ENCODE measurements at regions not wholly inside any gene's neighbourhood (a gene's known extent, or its start where the extent isn't known, plus 50 kb on each side); places are given as distances from the start of the nearest gene placed in this dataset.

DNA sequence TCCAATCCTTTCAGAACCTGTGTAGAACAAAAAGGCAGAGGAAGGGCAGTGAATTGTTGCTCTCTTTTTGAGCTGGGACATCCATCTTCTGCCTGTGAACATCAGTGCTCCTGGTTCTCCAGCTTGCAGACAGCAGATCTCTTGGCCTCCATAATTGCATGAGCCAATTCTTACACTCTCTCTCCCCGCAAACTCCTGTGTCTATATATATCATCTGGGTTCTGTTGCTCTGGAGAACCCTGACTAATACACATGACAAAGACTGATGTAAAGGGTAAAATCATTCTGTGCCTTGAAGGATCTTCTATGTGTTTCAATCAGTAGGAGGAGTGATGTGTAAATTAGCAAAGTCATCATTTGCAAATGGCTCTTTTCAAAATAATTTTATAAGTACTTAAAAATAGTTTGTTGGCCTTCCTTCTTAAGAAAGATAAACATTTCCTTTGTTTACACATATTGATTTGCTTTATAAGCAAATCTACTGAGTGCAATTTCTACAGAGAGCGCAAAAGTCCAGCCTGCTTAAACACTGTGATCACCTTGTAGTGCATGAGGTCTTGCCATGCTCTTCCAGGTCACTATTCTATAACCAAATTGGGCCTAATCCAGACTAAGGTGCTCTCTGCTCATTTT lies 154.9 kb upstream of the ANKRD28 start:
- DNase-seq (ENCODE audit: low read depth), result no peak

DNA sequence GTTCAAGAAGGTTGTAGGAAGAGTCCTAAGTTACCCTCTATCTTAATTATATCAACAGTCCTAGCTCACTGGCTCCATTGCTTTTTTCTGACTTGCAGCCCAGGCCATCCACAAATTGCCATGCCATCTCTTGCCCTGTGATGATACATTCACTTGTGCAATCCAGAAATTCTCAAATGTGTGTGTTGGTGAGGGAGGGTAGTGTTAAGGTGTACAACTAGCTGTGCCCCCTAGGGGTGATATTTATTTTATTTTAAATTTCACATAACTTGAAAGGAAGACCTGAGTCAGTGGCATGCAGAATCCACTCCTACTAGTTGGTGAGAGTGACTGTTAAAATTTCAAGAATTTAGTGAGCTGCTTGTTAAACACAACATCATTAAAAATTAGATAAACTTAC lies 156.1 kb upstream of the ANKRD28 start:
- DNase-seq (ENCODE audit: low read depth), result peak; percentile 33

DNA sequence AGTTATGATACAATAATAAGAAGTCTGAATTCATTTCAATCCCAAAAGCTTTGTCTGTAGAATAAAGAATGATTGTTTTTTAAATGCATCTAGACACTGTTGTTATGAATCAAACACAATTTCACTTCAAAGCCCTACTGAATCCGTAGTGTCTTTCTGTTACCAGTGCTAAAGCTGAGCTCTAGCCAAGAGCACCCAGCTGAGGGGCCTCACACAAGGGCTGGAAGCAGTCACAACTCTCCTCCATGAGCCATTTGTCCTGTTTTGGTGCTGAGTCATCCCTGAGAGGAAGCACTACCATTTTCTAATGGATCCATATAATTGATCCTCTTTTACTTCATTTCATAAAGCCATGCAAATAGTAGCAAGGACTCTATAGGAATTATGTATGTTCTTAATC lies 158.2 kb upstream of the ANKRD28 start:
- DNase-seq (ENCODE audit: low read depth), result no peak

GRCh38 chr3:15958692-15959433 lies 161.1 kb upstream of the ANKRD28 start:
- no peak for DNase-seq (ENCODE audit: low read depth)

- DNase-seq (ENCODE audit: low read depth), result no peak
Observed at GRCh38 chr3:15959434-15959811, 161.6 kb upstream of the ANKRD28 start.

GRCh38 chr3:15964605-15965442 lies 167.0 kb upstream of the ANKRD28 start:
- peak; percentile 56 for DNase-seq (ENCODE audit: low read depth)

- DNase-seq (ENCODE audit: low read depth), result no peak
Observed at GRCh38 chr3:15967577-15967976, 169.8 kb upstream of the ANKRD28 start.

DNA sequence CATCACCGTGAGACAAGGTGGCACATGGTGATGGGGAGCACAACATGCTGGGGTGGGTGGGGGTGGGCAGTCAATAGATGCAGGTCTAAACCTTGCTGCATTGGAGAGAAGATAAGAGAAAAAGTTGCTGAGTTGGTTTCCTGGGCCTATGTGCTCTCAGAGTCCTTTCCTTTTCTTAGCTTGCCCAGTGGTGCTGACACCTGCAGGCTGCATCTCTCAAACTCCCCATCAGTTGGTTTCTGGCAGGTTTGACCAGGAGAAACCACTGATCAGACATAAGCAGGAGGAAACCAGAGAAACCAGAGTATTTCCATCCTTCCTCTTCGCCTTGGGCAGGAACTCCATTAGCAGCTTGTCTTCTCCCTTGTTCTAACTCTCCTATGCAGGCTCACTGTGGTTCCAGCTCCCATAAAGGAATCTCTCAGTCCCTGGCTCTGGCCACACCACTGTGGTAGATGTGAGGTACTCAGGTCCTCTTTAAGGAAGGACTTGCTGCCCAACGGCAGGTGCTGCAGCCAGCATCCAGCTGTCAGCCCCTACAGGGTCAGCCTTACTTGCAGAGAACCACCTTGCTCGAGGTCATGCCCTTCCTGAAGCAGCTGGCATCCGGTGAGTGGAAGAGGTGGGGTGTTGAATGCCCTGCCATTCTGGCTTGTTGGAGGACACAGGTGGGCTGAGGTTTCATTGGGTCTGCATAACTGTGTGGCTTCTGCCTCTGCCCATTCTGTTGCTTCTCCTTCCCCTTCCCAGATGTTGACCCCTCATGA lies 172.3 kb upstream of the ANKRD28 start:
- no peak for DNase-seq (ENCODE audit: low read depth)

DNA sequence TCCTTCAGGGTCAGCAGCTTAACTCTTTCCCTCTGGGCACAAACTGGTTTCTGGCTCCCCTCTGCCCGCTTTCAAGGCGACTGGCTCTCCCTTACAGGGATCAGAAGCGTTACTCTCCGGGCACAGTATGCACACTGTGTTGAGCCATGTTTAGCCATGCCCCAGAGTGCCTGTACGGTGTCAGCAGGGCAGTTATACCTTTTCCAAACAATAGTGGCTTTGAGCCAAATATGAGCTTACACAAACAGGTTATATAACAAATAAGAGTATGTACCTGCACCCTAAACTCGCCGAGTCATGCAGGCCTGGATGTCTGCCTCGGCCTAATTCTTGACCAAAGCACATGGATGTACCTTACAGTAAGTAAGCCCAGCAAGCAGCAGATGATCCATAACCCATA lies 175.6 kb upstream of the ANKRD28 start:
- no peak for DNase-seq (ENCODE audit: low read depth)

DNA sequence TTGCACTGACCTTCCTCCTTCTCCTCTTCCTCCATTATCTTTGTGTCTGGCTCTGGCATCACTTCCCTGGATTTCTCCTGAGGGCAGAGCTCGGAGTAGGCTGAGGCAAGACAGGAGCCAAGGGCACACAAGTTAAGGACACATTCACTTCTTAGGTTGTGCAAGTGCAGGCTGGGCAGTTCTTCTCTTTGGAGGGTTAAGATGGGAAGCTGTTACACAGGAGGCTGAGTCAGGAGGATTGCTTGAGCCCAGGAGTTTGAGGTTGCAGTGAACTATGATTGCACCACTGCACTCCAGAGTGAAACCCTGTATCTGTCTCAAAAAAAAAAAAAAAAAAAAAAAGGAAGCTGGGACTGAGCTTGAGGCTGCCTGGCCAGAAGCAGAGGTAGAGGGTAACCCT lies 176.2 kb upstream of the ANKRD28 start:
- no peak for DNase-seq (ENCODE audit: low read depth)

DNA sequence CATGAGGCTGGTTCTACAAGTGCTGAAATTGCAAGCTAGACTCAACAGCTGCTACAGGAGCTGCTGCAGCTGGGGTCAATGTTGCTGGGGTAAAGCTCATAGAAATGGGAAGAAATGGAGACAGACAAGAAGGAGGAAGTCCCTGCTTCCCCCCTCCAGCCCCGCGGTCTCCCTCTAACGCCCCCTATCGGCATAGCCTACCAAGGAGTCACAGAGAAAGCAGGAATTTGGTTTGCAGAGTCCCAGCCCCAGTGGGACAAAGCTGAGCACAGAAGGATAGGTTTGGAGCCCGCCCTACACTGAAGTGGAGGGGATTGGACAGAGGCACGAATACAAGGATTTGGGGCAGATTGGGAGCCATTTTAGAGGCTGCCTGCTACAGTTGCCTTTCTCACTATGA lies 176.9 kb upstream of the ANKRD28 start:
- no peak for DNase-seq (ENCODE audit: low read depth)

DNA sequence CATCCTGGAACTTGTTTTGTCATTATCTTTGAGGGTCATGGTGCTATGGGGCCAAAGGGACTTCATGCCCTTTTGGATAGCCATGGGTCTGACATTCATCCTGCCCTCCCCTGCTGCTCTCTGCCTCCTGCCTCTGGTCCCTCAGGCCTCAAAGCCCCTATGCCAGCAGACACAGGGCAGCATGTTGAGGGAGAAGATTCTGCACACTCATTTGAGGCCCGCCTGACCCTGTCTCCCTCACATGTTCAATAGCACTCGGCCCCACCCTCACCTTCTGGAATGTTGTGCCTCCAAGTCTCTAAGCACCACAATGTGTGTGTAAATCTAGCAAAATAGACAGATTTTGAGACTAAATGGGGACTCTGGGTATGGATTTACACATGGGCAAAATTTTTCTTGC lies 178.7 kb upstream of the ANKRD28 start:
- no peak for DNase-seq (ENCODE audit: low read depth)

- no peak for DNase-seq (ENCODE audit: low read depth)
Observed at GRCh38 chr3:15977090-15977489, 179.3 kb upstream of the ANKRD28 start.

GRCh38 chr3:15977598-15978232 lies 179.9 kb upstream of the ANKRD28 start:
- no peak for DNase-seq (ENCODE audit: low read depth)

- DNase-seq (ENCODE audit: low read depth), result no peak
Observed at GRCh38 chr3:15978801-15979200, 181.0 kb upstream of the ANKRD28 start.

DNA sequence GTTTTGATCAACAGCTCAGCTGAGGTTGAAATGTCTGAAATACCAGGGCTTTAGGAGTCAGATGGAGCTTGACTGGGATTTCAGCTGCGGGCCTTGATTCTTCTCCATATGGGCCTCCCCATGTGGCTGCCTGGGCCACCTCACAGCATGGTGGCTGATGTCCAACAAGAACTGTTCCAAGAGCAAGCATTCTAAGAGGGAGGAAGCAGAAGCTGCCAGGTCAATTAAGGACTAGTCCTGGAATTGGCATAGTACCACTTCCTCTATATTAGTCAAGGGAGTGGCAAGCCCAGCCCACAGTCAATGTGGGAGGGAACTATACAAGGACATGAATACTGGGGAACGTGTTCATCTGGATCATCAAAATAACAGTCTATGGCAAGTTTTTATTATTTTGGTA lies 181.7 kb upstream of the ANKRD28 start:
- no peak for DNase-seq (ENCODE audit: low read depth)

GRCh38 chr3:15979900-15980299 lies 182.1 kb upstream of the ANKRD28 start:
- DNase-seq (ENCODE audit: low read depth), result no peak

- no peak for DNase-seq (ENCODE audit: low read depth)
Observed at GRCh38 chr3:15982243-15982642, 184.5 kb upstream of the ANKRD28 start.

DNA sequence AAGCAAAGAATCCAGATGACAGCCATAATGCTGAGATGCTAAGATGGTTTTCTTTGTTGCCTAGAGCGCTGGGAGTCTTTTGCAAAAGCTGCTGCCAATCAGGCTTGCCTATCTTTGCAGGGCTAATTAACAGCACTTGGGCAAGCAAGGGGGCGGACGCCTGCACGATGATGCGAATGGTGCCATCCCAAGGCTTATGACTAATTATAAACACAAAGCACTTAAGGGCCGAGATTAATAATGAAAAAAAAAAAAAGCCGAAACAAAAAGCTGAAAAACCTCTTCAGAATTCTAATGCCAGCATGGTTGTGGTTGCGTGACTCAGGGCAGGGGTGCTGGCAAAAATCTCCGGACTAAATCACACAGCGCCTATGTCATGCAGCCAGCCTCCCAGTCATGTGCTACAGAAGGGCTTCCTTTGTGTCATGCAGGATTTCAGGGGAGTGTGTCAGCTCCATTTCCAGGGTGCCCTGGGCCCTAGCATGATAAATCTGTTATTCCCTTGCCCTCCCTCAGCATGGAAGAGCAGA lies 185.0 kb upstream of the ANKRD28 start:
- peak; percentile 92 for DNase-seq (ENCODE audit: low read depth)

DNA sequence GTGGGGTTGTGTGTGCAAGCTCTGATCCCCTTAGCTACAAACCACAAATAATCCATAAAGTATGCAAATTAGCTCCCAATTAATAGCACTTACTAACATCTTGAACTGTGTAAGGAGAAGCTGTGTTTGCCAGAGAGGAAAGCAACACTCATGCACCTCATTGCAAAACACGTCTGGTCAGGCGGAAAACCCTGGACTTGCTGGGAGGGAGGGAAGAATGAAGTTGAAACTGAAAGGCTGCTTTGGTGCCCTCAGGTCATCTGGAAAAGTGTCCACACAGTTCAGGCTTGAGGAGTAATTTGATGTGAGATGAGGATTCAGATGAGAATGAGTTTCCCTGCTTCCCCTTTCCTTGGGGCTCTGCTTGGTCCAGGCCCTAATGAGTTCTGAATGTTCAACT lies 185.5 kb upstream of the ANKRD28 start:
- DNase-seq (ENCODE audit: low read depth), result peak; percentile 80

GRCh38 chr3:15983693-15984092 lies 185.9 kb upstream of the ANKRD28 start:
- no peak for DNase-seq (ENCODE audit: low read depth)

All from renal cortical epithelial cell (primary cell).